Astrocyte (in vitro differentiated cells and primary cell): ENCODE measurements at regions not wholly inside any gene's neighbourhood (a gene's known extent, or its start where the extent isn't known, plus 50 kb on each side); places are given as distances from the start of the nearest gene placed in this dataset.

ENCODE experiments used
- DNase-seq: peaks from one replicate; pipeline ENCODE4 v3.0.0-alpha.2; 2010; ENCODE audit warnings: low read depth
- FAIRE-seq: peaks from 2 replicates; lab custom pipeline; 2011; peaks lifted over from hg19 to GRCh38; lab: Jason Lieb, UNC
- H2AFZ ChIP-seq: 2 replicates; pipeline ENCODE4 v1.6.0; 2012; ENCODE audit warnings: low read depth, low read length, inconsistent platforms
- H3K27ac ChIP-seq: 2 replicates; pipeline ENCODE4 v1.5.1; 2011; ENCODE audit warnings: low read depth, low read length, inconsistent platforms
- H3K27me3 ChIP-seq: 2 replicates; pipeline ENCODE4 v1.6.0; 2011; ENCODE audit warnings: low read length, inconsistent platforms; ENCODE audit not compliant: insufficient read depth
- H3K36me3 ChIP-seq: 2 replicates; pipeline ENCODE4 v1.5.1; 2011; ENCODE audit warnings: low read length, inconsistent platforms; ENCODE audit not compliant: insufficient read depth
- H3K4me1 ChIP-seq: 2 replicates; pipeline ENCODE4 v1.5.1; 2011; ENCODE audit warnings: low read length, inconsistent platforms; ENCODE audit not compliant: insufficient read depth
- H3K4me2 ChIP-seq: 2 replicates; pipeline ENCODE4 v1.6.0; 2012; ENCODE audit warnings: low read length, inconsistent platforms
- H3K4me3 ChIP-seq: 2 replicates; pipeline ENCODE4 v1.5.1; 2011; ENCODE audit warnings: low read depth, mild to moderate bottlenecking, low read length, inconsistent platforms; ENCODE audit not compliant: insufficient read depth
- H3K79me2 ChIP-seq: 2 replicates; pipeline ENCODE4 v1.6.0; 2012; ENCODE audit warnings: mild to moderate bottlenecking, low read length, inconsistent platforms; ENCODE audit not compliant: insufficient read depth
- H3K9ac ChIP-seq: 2 replicates; pipeline ENCODE4 v1.6.0; 2012; ENCODE audit warnings: mild to moderate bottlenecking, low read length, inconsistent platforms
- H3K9me3 ChIP-seq: 2 replicates; pipeline ENCODE4 v1.5.1; 2012; ENCODE audit warnings: low read depth, mild to moderate bottlenecking, low read length, inconsistent platforms; ENCODE audit not compliant: insufficient read depth
- H4K20me1 ChIP-seq: 2 replicates; pipeline ENCODE4 v1.6.0; 2012; ENCODE audit warnings: low read length, inconsistent platforms; ENCODE audit not compliant: insufficient read depth
- H3K27ac Mint-ChIP-seq: one replicate; pipeline ENCODE4 v1.8.0; 2021; ENCODE audit warnings: mild to moderate bottlenecking, mixed read lengths; ENCODE audit not compliant: unreplicated experiment
- H3K27me3 Mint-ChIP-seq: one replicate; pipeline ENCODE4 v1.8.0; 2021; ENCODE audit warnings: low read depth, mixed read lengths; ENCODE audit not compliant: unreplicated experiment
- H3K36me3 Mint-ChIP-seq: one replicate; pipeline ENCODE4 v1.8.0; 2021; ENCODE audit warnings: low read depth, mixed read lengths; ENCODE audit not compliant: unreplicated experiment
- H3K4me1 Mint-ChIP-seq: one replicate; pipeline ENCODE4 v1.8.0; 2021; ENCODE audit warnings: low read depth, mixed read lengths; ENCODE audit not compliant: unreplicated experiment
- H3K4me3 Mint-ChIP-seq: one replicate; pipeline ENCODE4 v1.8.0; 2021; ENCODE audit warnings: mild to moderate bottlenecking, moderate library complexity, mixed read lengths; ENCODE audit not compliant: unreplicated experiment
- H3K9me3 Mint-ChIP-seq: one replicate; pipeline ENCODE4 v1.8.0; 2021; ENCODE audit warnings: mild to moderate bottlenecking, mixed read lengths; ENCODE audit not compliant: unreplicated experiment
- CTCF ChIP-seq: IDR thresholded peaks from 2 replicates; pipeline ENCODE4 v1.5.1; 2011; ENCODE audit warnings: low read depth, mild to moderate bottlenecking, inconsistent platforms, low read length, moderate library complexity; ENCODE audit not compliant: insufficient read depth
- EZH2 ChIP-seq: IDR thresholded peaks from 2 replicates; pipeline ENCODE4 v1.6.1; 2012; ENCODE audit warnings: mild to moderate bottlenecking, low read length, inconsistent platforms; ENCODE audit not compliant: insufficient read depth

GRCh38 chr7:12957487-12957886, 270.1 kb downstream of the ARL4A start:
- Histone ChIP-seq H3K9me3 (no peaks in the 10 kb centered on the region), H3K4me1 (no peaks in the 10 kb centered on the region), H3K4me2 (no peak overlapping the region), H3K79me2 (no peaks in the 10 kb centered on the region), H3K4me3 (no peak overlapping the region), H4K20me1 (no peaks in the 10 kb centered on the region), H3K9ac (no peak overlapping the region), H3K27ac (no peak overlapping the region), H2AFZ (no peak overlapping the region), H3K27me3 (no peaks in the 10 kb centered on the region), H3K36me3 (no peaks in the 10 kb centered on the region)
- no peaks in the 10 kb centered on the region for H3K27me3 Mint-ChIP-seq
- no peak overlapping the region for H3K4me3 Mint-ChIP-seq
- FAIRE-seq (no peak), DNase-seq (no peak)
- peaks cover 5% of the 10 kb centered on the region for H3K4me1 Mint-ChIP-seq
- TF ChIP-seq EZH2 (no peak), CTCF (no peak)
- no peak overlapping the region for H3K27ac Mint-ChIP-seq
- H3K36me3 Mint-ChIP-seq = no peaks in the 10 kb centered on the region
- H3K9me3 Mint-ChIP-seq = no peaks in the 10 kb centered on the region

GRCh38 chr7:12961910-12962480, 274.6 kb downstream of the ARL4A start:
- H3K4me3 ChIP-seq = no peak overlapping the region
- no peak overlapping the region for H2AFZ ChIP-seq
- H3K4me1 ChIP-seq = no peaks in the 10 kb centered on the region
- no peak overlapping the region for H3K4me2 ChIP-seq
- H3K36me3 ChIP-seq = no peaks in the 10 kb centered on the region
- H3K4me3 Mint-ChIP-seq = no peak overlapping the region
- H3K4me1 Mint-ChIP-seq = no peaks in the 10 kb centered on the region
- no peaks in the 10 kb centered on the region for H3K9me3 ChIP-seq
- H3K27ac Mint-ChIP-seq = no peak overlapping the region
- no peaks in the 10 kb centered on the region for H3K79me2 ChIP-seq
- no peak for FAIRE-seq
- no peak for TF ChIP-seq CTCF
- H3K27ac ChIP-seq = no peak overlapping the region
- H3K27me3 ChIP-seq = no peaks in the 10 kb centered on the region
- no peak overlapping the region for H3K9ac ChIP-seq
- H3K36me3 Mint-ChIP-seq = no peaks in the 10 kb centered on the region
- H4K20me1 ChIP-seq = no peaks in the 10 kb centered on the region
- no peak for DNase-seq
- no peaks in the 10 kb centered on the region for H3K9me3 Mint-ChIP-seq
- H3K27me3 Mint-ChIP-seq = no peaks in the 10 kb centered on the region

- no peak overlapping the region for H3K4me2 ChIP-seq
- FAIRE-seq (no peak), DNase-seq (no peak)
- no peak overlapping the region for H3K4me3 Mint-ChIP-seq
- no peak overlapping the region for H3K9ac ChIP-seq
- no peaks in the 10 kb centered on the region for H3K79me2 ChIP-seq
- no peaks in the 10 kb centered on the region for H3K9me3 Mint-ChIP-seq
- no peaks in the 10 kb centered on the region for H4K20me1 ChIP-seq
- H3K4me1 ChIP-seq = no peaks in the 10 kb centered on the region
- no peaks in the 10 kb centered on the region for H3K27me3 Mint-ChIP-seq
- no peak overlapping the region for H3K27ac ChIP-seq
- H3K4me3 ChIP-seq = no peak overlapping the region
- TF ChIP-seq EZH2 (no peak), CTCF (no peak)
- H3K36me3 Mint-ChIP-seq = no peaks in the 10 kb centered on the region
- H3K9me3 ChIP-seq = no peaks in the 10 kb centered on the region
- no peaks in the 10 kb centered on the region for H3K4me1 Mint-ChIP-seq
- no peak overlapping the region for H3K27ac Mint-ChIP-seq
- no peaks in the 10 kb centered on the region for H3K27me3 ChIP-seq
- no peaks in the 10 kb centered on the region for H3K36me3 ChIP-seq
- H2AFZ ChIP-seq = no peak overlapping the region
Measured at GRCh38 chr7:12963435-12963834, 276.0 kb downstream of the ARL4A start.
